ENCODE measurements at regions not wholly inside any gene's neighbourhood (a gene's known extent, or its start where the extent isn't known, plus 50 kb on each side); places are given as distances from the start of the nearest gene placed in this dataset.
A peak's percentile ranks its signal among the peaks of the same experiment; 100 is the strongest.
"Not testable (repeated sequence)": the region's sequence is repeated elsewhere in the genome, so short reads cannot be mapped to it uniquely, and the experiment has no call there.

DNA sequence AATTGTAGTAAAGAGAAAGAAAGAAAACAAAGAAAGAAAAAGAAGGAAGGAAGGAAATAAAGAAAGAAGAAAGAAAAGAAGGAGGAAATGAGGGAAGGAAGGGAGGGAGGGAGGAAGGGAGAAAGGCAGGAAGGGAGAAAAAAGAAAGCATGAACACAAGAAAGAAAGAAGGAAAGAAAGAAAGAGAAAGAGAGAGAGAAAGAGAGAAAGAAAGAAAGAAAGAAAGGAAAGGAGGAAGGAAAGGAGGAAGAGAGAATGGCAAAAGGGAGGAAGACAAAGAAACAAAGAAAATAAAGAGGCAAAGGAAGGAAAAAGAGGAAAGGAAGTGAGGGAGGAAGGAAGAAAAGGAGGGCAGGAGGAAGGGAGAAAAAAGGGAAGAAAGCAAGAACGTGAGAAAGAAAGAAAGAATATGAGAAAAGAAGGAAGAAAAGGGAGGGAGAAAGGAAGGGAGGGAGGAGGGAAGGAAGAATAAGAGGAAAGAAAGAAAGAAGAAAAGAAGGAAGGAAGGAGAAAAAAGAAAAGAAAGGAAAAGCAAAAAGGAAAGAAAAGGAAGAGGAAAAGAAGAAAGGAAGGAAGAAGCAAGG is 2775.4 kb downstream of the RPIA start:
- H3K36me3 ChIP-seq (ENCODE audit: control insufficient read depth, insufficient read depth, low read length); H3K79me1 ChIP-seq (ENCODE audit: low read length); H2BK5ac ChIP-seq (ENCODE audit: low read length); H3K23ac ChIP-seq (ENCODE audit: low read length); H3K4me3 ChIP-seq (ENCODE audit: low read length); DNase-seq; H3K9ac ChIP-seq (ENCODE audit: low read length); H3K4ac ChIP-seq (ENCODE audit: low read depth, low read length); H3K18ac ChIP-seq (ENCODE audit: low read length); H3K79me2 ChIP-seq (ENCODE audit: control insufficient read depth, insufficient read depth, low read length); H3K27ac ChIP-seq (ENCODE audit: low read depth, low read length); H3K4me2 ChIP-seq (ENCODE audit: low read length); H2BK120ac ChIP-seq (ENCODE audit: low read depth, low read length); H3K27me3 ChIP-seq (ENCODE audit: insufficient read depth, low read length, poor library complexity); H4K8ac ChIP-seq (ENCODE audit: low read depth, low read length); H2BK15ac ChIP-seq (replicated peaks; ENCODE audit: low read depth); H4K5ac ChIP-seq (ENCODE audit: low read length); H3K4me1 ChIP-seq (ENCODE audit: control insufficient read depth, low read depth, low read length); H2AK5ac ChIP-seq (ENCODE audit: low read length); H3K56ac ChIP-seq (ENCODE audit: low read length): not testable (repeated sequence)
- 100% methylated on average over 1 of the region's 1 CpG for WGBS (ENCODE audit: extremely low coverage, insufficient coverage, low lambda C conversion rate)

DNA sequence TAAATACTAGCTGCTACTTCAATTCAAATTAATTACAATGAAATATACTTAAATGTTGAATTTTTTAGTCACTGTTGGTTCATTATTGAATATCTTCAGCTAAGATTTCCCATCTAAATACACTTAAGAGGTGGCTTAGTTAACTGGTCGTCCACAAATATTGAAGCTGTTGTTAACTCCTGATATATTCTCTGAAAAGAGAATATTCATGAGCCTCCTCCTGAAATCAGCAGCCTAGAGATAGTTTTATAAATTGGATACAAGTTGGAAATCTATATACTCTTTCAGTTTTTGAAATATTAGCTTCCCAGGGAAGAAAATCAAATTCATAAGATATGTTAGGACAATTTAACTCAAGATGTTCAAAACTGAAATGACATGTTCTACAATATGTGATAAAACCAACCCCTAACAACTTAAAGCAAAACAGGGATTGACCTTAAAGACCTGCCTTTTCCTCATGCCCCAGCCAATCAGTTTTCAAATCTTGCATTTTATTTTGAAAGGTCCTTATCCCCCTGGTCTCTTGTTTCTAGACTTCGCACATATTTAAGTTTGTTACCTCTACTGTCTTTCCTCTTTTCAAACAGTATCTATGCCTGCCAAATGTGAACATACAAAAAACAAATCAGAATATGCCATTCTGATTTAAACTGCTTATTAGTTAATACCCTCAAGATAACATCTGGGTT is 2784.9 kb downstream of the RPIA start:
- not testable (repeated sequence) for H3K4me1 ChIP-seq (ENCODE audit: control insufficient read depth, low read depth, low read length); H3K4ac ChIP-seq (ENCODE audit: low read depth, low read length); H3K56ac ChIP-seq (ENCODE audit: low read length); H3K23ac ChIP-seq (ENCODE audit: low read length); H2BK120ac ChIP-seq (ENCODE audit: low read depth, low read length); H2AK5ac ChIP-seq (ENCODE audit: low read length); H3K79me2 ChIP-seq (ENCODE audit: control insufficient read depth, insufficient read depth, low read length); H3K36me3 ChIP-seq (ENCODE audit: control insufficient read depth, insufficient read depth, low read length); H3K4me2 ChIP-seq (ENCODE audit: low read length); H2BK15ac ChIP-seq (replicated peaks; ENCODE audit: low read depth); DNase-seq; H3K9ac ChIP-seq (ENCODE audit: low read length); H3K18ac ChIP-seq (ENCODE audit: low read length); H3K79me1 ChIP-seq (ENCODE audit: low read length); H2BK5ac ChIP-seq (ENCODE audit: low read length); H3K27ac ChIP-seq (ENCODE audit: low read depth, low read length); H3K4me3 ChIP-seq (ENCODE audit: low read length); H4K8ac ChIP-seq (ENCODE audit: low read depth, low read length); H4K5ac ChIP-seq (ENCODE audit: low read length)
- H3K27me3 ChIP-seq (ENCODE audit: insufficient read depth, low read length, poor library complexity), result peaks cover 12% of the 10 kb centered on the region
- no CpG with 5 or more reads among the region's 2 CpGs for WGBS (ENCODE audit: extremely low coverage, insufficient coverage, low lambda C conversion rate)

DNA sequence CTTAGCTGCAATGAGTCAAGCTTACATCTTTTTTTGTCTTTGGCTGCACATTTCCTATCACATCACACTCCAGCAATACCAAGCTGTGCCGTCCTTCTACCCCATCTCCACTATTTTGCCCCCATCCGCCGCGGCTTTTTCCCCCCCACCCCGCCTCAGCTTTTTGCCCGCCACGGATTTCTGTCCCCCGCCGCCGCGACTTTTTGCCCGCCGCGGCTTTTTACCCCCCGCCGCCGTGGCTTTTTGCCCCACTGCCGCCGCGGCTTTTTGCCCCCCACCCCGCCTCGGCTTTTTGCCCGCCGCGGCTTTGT is 2785.4 kb downstream of the RPIA start:
- not testable (repeated sequence) for DNase-seq; H3K4me1 ChIP-seq (ENCODE audit: control insufficient read depth, low read depth, low read length); H4K8ac ChIP-seq (ENCODE audit: low read depth, low read length); H3K4me2 ChIP-seq (ENCODE audit: low read length); H3K79me1 ChIP-seq (ENCODE audit: low read length); H3K18ac ChIP-seq (ENCODE audit: low read length); H4K5ac ChIP-seq (ENCODE audit: low read length); H3K79me2 ChIP-seq (ENCODE audit: control insufficient read depth, insufficient read depth, low read length); H3K56ac ChIP-seq (ENCODE audit: low read length); H3K4me3 ChIP-seq (ENCODE audit: low read length); H2AK5ac ChIP-seq (ENCODE audit: low read length); H3K4ac ChIP-seq (ENCODE audit: low read depth, low read length); H2BK5ac ChIP-seq (ENCODE audit: low read length); H2BK15ac ChIP-seq (replicated peaks; ENCODE audit: low read depth); H3K36me3 ChIP-seq (ENCODE audit: control insufficient read depth, insufficient read depth, low read length); H3K9ac ChIP-seq (ENCODE audit: low read length); H3K27ac ChIP-seq (ENCODE audit: low read depth, low read length); H2BK120ac ChIP-seq (ENCODE audit: low read depth, low read length); H3K23ac ChIP-seq (ENCODE audit: low read length)
- H3K27me3 ChIP-seq (ENCODE audit: insufficient read depth, low read length, poor library complexity), result peaks cover 12% of the 10 kb centered on the region
- no CpG with 5 or more reads among the region's 25 CpGs for WGBS (ENCODE audit: extremely low coverage, insufficient coverage, low lambda C conversion rate)

DNA sequence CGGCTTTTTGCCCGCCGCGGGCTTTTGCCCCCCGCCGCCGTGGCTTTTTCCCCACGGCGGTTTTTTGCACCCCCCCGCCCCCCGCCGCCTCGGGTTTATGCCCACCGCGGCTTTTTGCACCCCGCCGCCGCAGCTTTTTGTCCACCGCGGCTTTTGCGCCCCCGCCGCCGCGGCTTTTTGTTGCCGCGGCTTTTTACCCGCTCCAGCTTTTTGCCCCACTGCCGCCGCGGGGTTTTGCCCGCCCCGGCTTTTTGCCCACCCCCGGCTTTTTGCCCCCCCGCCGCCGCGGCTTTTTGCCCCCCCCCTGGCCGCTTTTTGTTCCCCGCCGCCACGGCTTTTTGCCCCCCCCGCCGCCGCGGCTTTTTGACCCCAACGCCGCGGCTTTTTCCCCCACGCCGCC is 2785.8 kb downstream of the RPIA start:
- H4K5ac ChIP-seq (ENCODE audit: low read length); H3K79me1 ChIP-seq (ENCODE audit: low read length); H3K4me3 ChIP-seq (ENCODE audit: low read length); H3K4me1 ChIP-seq (ENCODE audit: control insufficient read depth, low read depth, low read length); H3K79me2 ChIP-seq (ENCODE audit: control insufficient read depth, insufficient read depth, low read length); H2AK5ac ChIP-seq (ENCODE audit: low read length); H2BK5ac ChIP-seq (ENCODE audit: low read length); H2BK120ac ChIP-seq (ENCODE audit: low read depth, low read length); H2BK15ac ChIP-seq (replicated peaks; ENCODE audit: low read depth); H3K27ac ChIP-seq (ENCODE audit: low read depth, low read length); H3K56ac ChIP-seq (ENCODE audit: low read length); DNase-seq; H3K23ac ChIP-seq (ENCODE audit: low read length); H4K8ac ChIP-seq (ENCODE audit: low read depth, low read length); H3K4me2 ChIP-seq (ENCODE audit: low read length); H3K36me3 ChIP-seq (ENCODE audit: control insufficient read depth, insufficient read depth, low read length); H3K9ac ChIP-seq (ENCODE audit: low read length); H3K4ac ChIP-seq (ENCODE audit: low read depth, low read length): not testable (repeated sequence)
- Histone ChIP-seq H3K27me3 (ENCODE audit: insufficient read depth, low read length, poor library complexity) (peaks cover 12% of the 10 kb centered on the region), H3K18ac (ENCODE audit: low read length) (peak overlapping the region; percentile 72)
- WGBS (ENCODE audit: extremely low coverage, insufficient coverage, low lambda C conversion rate), result no CpG with 5 or more reads among the region's 51 CpGs

GRCh38 chr2:91477731-91478672 is 2786.5 kb downstream of the RPIA start:
- no peaks in the 10 kb centered on the region for H3K36me3 ChIP-seq (ENCODE audit: control insufficient read depth, insufficient read depth, low read length)
- no peak overlapping the region for H2AK5ac ChIP-seq (ENCODE audit: low read length)
- H2BK5ac ChIP-seq (ENCODE audit: low read length), result no peak overlapping the region
- H3K79me1 ChIP-seq (ENCODE audit: low read length), result no peaks in the 10 kb centered on the region
- H3K27me3 ChIP-seq (ENCODE audit: insufficient read depth, low read length, poor library complexity), result peaks cover 12% of the 10 kb centered on the region
- no peak overlapping the region for H3K23ac ChIP-seq (ENCODE audit: low read length)
- peak; percentile 51 for DNase-seq
- no peak overlapping the region for H3K9ac ChIP-seq (ENCODE audit: low read length)
- H4K5ac ChIP-seq (ENCODE audit: low read length), result no peak overlapping the region
- no peaks in the 10 kb centered on the region for H3K4me1 ChIP-seq (ENCODE audit: control insufficient read depth, low read depth, low read length)
- peak overlapping the region; percentile 72 for H3K18ac ChIP-seq (ENCODE audit: low read length)
- no peak overlapping the region for H3K27ac ChIP-seq (ENCODE audit: low read depth, low read length)
- H2BK120ac ChIP-seq (ENCODE audit: low read depth, low read length), result no peak overlapping the region
- WGBS (ENCODE audit: extremely low coverage, insufficient coverage, low lambda C conversion rate), result no CpG with 5 or more reads among the region's 123 CpGs
- no peak overlapping the region for H2BK15ac ChIP-seq (replicated peaks; ENCODE audit: low read depth)
- H3K4me2 ChIP-seq (ENCODE audit: low read length), result no peak overlapping the region
- no peak overlapping the region for H3K4me3 ChIP-seq (ENCODE audit: low read length)
- no peak overlapping the region for H3K4ac ChIP-seq (ENCODE audit: low read depth, low read length)
- H3K56ac ChIP-seq (ENCODE audit: low read length), result no peak overlapping the region
- no peak overlapping the region for H4K8ac ChIP-seq (ENCODE audit: low read depth, low read length)
- no peaks in the 10 kb centered on the region for H3K79me2 ChIP-seq (ENCODE audit: control insufficient read depth, insufficient read depth, low read length)
